ENCODE measurements at regions not wholly inside any gene's neighbourhood (a gene's known extent, or its start where the extent isn't known, plus 50 kb on each side); places are given as distances from the start of the nearest gene placed in this dataset.

GRCh38 chr5:29939988-29940387, 1253.5 kb upstream of the CDH6 start:
- H3K14ac ChIP-seq (ENCODE audit: insufficient read depth, low read length) = no peak overlapping the region

More at GRCh38 chr5:29939988-29940387, 1253.5 kb upstream of the CDH6 start:
- Histone ChIP-seq H4K20me1 (ENCODE audit: control insufficient read depth, insufficient read depth, insufficient read length) (no peaks in the 10 kb centered on the region), H3K27me3 (ENCODE audit: insufficient read depth, low read length) (no peaks in the 10 kb centered on the region), H3K79me1 (ENCODE audit: insufficient read depth, low read depth, low read length, poor library complexity, severe bottlenecking) (no peaks in the 10 kb centered on the region), H3K4me2 (ENCODE audit: insufficient read depth, insufficient read length, low read length) (no peak overlapping the region), H3T11ph (ENCODE audit: low read length) (no peak overlapping the region), H4K5ac (ENCODE audit: insufficient read length, low read depth, low read length) (no peak overlapping the region), H4K8ac (replicated peaks; ENCODE audit: insufficient read length, low read depth, low read length) (no peak overlapping the region), H3K18ac (ENCODE audit: insufficient read length, low read depth, low read length) (no peak overlapping the region), H2BK15ac (ENCODE audit: low read depth, low read length) (no peak overlapping the region), H3K56ac (ENCODE audit: insufficient read length, low read depth, low read length) (no peak overlapping the region), H2BK12ac (ENCODE audit: insufficient read length, low read depth, low read length) (no peak overlapping the region), H3K23me2 (ENCODE audit: insufficient read length, low read depth, low read length, poor library complexity, severe bottlenecking) (no peaks in the 10 kb centered on the region), H2BK20ac (ENCODE audit: low read depth, low read length, poor library complexity, severe bottlenecking) (no peak overlapping the region), H3K23ac (ENCODE audit: insufficient read length, low read depth, low read length) (no peak overlapping the region), H2BK5ac (ENCODE audit: insufficient read length, low read length) (no peak overlapping the region), H4K91ac (ENCODE audit: insufficient read length, low read depth, low read length) (no peak overlapping the region), H2BK120ac (ENCODE audit: low read depth, low read length, poor library complexity, severe bottlenecking) (no peak overlapping the region), H3K79me2 (ENCODE audit: insufficient read depth, low read length) (no peaks in the 10 kb centered on the region), H3K9me3 (ENCODE audit: control insufficient read depth, low read depth, low read length) (no peaks in the 10 kb centered on the region), H2AK5ac (ENCODE audit: insufficient read length, low read length) (no peak overlapping the region), H2AFZ (ENCODE audit: low read length) (no peak overlapping the region), H3K4ac (ENCODE audit: low read depth, low read length) (no peak overlapping the region), H3K27ac (ENCODE audit: insufficient read length, low read depth, low read length) (no peak overlapping the region), H3K9ac (ENCODE audit: extremely low read depth, insufficient read length, low read length) (no peak overlapping the region), H3K4me1 (ENCODE audit: insufficient read depth, low read length) (no peaks in the 10 kb centered on the region)
- Mint-ChIP-seq H3K36me3 (ENCODE audit: insufficient read depth in 1 of 3, low read depth in 3 of 3) (no peaks in the 10 kb centered on the region), H3K4me1 (0 out of 4 replicates have a peak, but pooled peaks cover 0 to 3% of the 10 kb centered on the region in 2 experiments), H3K27ac (no peak overlapping the region), H3K27me3 (ENCODE audit: low read depth) (no peaks in the 10 kb centered on the region), H3K4me3 (no peak overlapping the region), H3K9me3 (no peaks in the 10 kb centered on the region)
- no peak for DNase-seq
- WGBS (ENCODE audit: extremely low coverage, insufficient read length, low lambda C conversion rate) = no CpG with 5 or more reads among the region's 1 CpG
- TF ChIP-seq CTCF (conservative IDR thresholded peaks at IDR 0.05) = no peak

Measured in H9 (cell line).